SK-N-DZ (cell line): ENCODE measurements at regions not wholly inside any gene's neighbourhood (a gene's known extent, or its start where the extent isn't known, plus 50 kb on each side); places are given as distances from the start of the nearest gene placed in this dataset.
"Not testable (repeated sequence)": the region's sequence is repeated elsewhere in the genome, so short reads cannot be mapped to it uniquely, and the experiment has no call there.

Source experiments
- DNase-seq: peaks from one replicate; pipeline ENCODE4 v3.0.0-alpha.2; 2015; ENCODE audit warnings: low spot score

DNA sequence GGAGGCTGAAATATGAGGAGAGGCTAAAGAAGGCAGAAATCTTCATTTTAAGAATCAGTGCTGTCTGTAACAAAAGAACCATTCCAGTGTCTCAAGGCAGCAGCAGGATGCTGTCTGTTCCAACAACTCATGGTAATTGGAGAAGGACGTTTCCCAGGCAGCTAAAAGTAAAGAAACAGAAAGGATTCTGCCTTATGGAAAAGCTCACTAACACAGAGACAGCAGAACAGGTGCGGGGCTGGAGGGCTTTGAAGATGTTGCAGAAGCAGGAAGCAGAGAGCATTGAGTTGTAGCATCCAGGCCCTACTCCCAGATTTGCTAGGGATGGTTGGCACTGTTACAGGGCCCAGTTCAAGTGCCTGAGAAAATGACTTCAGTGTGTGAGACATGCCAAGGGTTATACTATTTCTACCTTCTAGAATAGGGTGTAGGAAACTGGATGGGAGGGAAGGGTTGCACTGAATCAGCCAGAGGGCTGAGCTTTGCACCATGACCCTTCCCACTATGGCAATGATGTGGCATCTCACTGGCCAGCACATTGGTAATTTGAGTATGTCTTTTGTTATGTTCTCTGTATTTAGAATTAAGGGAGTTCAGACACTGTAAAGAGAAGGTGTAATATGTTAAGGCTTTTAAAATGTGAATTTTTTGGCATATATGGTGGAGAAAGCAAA, 160.0 kb upstream of the FBXO33 start:
- DNase-seq, result no peak

DNA sequence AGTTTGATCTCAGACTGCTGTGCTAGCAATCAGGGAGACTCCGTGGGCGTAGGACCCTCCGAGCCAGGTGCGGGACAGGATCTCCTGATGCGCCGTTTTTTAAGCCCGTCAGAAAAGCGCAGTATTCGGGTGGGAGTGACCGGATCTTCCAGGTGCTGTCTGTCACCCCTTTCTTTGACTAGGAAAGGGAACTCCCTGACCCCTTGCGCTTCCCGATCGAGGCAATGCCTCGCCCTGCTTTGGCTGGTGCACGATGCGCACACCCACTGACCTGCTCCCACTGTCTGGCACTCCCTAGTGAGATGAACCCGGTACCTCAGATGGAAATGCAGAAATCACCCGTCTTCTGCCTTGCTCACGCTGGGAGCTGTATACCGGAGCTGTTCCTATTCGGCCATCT, 157.6 kb upstream of the FBXO33 start:
- DNase-seq, result peak; percentile 13

DNA sequence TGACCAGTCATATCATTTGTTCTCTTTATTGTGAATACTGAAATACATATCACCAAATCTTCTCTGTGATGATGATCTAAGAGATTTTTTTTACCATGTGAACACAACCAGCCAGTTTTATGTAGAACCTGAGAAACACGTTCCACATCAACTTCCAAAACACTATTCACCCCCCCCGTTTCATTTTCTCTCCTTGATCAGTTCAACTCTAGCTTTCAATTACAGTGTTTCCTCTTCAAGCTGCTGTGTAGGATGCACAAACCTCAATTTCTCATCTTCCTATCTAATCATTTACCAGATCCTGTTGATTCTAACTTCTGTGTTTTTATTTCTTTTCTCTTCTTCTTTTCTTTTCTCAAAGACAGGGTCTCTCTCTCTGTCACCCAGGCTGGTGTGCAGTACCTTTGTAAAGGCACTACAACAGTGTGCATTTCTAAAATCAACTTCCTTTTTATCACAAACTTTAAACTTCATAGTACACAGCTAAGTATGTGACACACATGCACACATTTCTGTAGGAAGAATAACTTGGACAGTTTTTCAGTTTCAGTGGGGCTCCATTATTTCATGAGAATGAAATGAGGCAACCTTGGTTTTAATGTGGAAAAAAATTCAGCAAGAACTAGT, 149.9 kb upstream of the FBXO33 start:
- DNase-seq, result no peak

DNA sequence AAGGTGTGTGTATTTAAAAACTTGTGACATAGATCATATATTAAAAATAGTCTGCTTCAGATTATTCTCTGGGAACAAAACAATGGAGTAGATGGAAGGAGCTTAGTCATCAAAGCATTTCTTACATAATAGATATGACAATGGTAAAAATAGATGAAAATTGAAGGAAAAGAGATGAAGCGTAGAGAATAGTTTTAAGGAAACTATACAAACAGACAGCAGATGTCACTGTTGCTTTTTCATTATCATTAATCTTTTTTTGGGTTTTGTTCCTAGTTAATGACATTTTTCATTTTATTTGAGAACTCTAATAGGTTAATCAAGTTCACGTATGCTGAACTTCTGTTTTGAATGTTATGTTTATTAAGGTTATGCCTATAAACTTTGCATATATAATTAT, 149.2 kb upstream of the FBXO33 start:
- no peak for DNase-seq

DNA sequence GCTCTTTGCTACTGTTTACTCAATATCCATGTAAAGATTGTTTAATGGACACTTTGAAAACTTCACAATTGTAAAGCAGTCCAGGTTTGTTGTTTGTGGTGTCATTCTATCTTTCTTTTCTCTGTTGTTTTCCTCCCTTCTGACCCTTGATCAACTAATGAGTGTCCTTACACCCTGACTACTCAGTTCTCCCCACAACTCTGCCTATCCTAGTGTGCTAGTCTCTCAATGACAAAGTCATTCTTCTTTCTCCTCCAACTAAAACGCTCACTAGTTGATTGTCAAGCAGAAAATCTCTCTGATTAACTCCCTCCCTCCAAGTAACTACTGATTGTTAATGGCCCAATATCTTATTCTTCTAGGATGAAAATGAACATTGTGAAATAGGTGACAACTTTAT, 148.5 kb upstream of the FBXO33 start:
- DNase-seq, result no peak

DNA sequence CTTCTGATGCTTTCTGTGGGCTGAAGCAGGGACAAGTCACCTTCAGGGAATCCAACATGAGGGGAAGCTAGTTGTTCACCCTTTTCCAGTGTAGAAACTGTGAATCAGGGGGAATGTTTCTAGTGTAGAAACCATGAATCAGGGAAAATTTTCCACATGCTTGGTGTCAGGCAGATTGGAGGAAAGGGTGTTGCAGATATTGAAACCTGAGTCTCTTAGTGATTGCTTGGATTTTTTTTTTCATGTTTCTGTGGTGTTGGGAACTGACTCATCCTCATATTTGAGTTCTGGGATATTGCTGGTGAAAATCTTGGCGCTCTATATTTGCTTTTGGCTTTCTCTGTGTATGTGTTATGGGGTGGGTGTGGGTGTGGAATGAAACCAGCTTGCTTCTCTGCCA, 144.5 kb upstream of the FBXO33 start:
- no peak for DNase-seq

DNA sequence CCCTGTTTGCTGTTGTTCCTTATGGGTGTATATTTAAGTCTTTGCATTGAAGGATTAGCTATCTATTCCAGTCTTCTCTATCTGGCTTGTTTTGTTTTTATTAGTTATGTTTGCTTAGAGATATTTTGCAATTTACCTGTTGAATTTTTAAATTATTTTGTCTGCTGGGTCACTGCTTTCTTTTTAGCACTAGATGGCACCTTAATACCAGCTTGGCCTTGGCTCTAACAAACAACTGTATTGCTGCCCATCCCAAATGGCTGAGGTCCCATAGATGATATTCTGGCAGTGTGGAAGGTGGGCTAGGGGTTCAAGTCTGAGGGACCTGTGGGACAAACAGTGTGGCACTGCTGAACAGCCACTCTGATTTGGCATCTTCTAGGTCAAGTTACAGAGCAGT, 144.0 kb upstream of the FBXO33 start:
- DNase-seq, result no peak

DNA sequence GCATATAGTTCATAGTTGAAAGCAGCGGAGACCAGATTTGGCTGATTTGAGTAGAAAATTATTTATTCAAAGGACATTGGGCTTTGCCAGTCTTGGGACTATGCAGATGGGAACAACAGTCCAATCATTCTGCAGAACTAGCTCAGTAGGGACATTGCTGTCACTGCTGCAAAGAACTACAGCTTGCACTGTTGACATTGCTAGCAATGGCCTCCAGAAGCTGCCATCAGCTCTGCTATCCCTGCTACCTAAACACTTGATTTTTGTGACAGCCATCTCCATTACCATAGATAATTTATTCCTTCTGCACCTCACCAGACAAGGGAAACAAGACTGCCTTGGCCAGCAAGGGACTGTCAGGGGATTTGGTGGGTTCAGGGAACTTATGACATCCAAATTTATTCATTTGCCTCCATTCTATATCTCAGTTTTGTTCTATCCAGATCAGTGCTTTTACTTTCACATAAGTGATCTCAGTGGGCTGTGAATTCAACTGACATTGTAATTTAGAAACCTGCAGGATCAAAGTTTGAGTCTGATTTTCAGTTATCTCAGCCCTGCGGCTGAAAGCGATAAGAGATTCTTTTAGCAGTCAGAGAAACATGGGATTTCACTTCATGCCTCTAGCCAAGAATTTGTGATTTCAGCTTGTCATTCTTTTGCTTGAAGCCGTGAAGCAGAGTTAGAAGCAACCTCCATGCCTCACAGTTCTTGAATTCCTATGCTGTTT, 136.7 kb upstream of the FBXO33 start:
- DNase-seq, result no peak

DNA sequence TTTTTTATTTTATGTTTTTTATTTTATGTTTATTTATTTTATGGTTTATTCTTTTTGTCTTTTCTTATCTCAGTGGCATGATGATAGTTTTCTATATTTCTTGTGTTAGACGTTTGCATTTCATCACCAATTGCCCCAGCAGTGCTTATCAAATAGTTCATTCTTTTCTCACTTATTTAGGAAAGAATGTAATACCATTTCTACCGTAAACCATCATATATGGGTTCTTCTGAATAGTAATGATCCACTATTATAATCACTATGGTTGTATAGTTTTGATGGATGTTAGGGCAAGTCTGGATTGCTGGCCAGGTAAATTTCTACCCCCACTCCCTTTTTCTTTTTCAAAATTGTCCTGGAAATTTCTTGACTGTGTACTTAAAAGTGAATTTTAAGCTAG, 134.6 kb upstream of the FBXO33 start:
- DNase-seq, result no peak

DNA sequence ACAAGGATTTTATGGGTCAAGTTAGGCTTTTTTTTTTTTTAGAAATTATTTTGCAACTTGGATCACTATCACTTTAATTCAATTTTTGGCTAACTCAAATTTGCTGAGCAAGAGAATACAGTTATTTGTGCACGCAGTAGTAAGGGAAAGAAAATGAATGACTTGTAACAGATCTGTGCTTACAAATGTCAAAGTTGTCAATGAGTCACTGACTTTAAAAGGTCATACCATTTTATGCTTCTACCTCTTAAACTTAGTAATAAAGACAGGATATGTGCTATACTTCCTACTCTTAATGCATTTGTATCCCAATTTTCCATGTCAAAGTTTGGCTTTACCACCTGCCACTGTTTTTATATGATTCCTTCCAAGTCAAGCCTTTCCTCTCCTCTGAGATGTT, 131.1 kb upstream of the FBXO33 start:
- no peak for DNase-seq

DNA sequence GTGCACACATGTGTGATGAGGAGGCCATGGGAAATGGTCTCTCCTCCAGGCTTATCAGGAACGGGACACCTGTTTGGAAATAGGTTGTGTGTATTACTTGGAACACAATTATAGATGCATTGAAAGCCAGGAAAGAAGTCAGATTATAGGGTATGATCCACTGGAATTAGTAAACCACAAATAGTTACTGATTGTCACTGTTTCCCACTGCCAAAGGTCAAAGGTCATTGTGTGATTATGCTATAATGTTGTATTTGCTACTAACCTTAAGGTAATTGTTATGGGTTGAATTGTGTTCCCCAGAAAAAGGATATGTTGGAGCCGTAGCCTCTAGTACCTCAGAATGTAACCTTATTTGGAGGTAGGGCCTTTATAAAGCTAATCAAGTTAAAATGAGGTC, 129.9 kb upstream of the FBXO33 start:
- DNase-seq, result no peak

DNA sequence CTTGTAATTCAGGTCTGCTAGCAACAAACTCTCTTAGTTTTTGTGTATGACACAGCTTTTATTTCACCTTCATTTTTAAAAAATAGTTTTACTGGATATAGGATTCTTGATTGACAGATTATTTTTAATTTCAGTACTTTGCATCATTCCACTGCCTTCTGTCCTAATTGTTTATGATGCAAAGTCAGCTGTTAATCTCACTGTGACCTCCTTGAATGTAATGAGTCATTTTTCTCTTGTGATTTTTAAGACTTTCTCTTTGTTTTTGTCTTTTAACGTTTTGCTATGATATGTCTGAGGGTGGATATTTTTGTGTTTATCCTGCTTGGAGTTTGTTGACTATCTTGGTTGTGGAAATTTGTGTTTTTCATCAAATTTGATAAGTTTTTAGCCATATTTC, 126.3 kb upstream of the FBXO33 start:
- DNase-seq, result no peak

DNA sequence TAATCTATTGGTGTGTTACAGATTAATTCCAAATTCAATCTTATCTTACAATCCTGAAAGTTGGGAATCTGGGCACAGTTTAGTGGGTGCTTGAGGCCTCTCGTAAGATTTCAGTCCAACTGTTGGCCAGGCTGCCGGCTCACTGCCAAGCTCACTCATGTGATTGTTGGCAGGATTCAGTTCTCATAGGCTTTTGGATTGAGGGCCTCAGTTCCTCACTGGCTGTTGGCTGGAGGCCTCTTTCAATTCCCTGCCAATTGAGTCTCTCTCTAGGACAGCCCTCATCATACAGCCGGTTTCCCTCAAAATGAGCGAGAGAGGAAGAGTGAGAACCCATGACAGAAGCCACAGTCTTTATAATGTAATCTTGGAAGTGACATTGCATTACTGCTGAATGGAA, 123.5 kb upstream of the FBXO33 start:
- DNase-seq, result no peak

DNA sequence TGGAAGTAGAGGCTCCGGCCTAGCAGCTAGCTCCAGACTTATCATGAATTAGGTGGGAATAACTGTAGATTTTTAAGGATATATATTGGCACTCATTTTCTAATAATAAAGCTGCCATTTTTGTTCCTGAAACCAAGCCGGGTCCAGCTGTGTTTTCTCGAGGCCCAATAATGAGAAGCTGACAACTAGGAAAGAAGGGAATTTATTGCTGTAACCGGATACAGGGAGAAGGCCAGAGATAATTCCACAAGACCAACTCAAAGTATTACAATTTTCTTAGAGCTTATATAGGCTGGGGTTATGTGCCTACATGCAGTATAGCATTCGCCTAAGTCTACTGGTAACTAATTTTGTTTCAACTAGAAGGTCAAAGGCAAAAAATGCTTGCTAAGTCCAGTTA, 122.3 kb upstream of the FBXO33 start:
- no peak for DNase-seq

DNA sequence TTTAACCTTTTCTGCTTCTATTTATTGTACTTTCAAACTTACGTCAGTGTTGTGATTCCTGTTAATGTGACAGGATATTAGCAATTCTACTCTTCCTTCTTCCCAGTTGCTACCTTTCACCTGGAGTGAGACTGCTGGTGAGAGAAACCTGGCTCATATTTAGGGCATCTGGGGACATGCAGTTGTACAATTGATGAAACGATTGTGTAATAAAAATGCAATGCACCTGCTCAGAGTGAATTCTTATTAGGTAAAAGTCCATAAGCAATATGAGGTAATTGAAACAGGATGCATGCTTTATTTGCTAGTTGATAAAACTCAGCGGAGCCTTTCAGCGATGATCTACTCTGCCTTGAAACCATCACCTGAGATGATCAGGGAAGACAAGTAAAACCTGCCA, 116.1 kb upstream of the FBXO33 start:
- DNase-seq, result peak; percentile 35

DNA sequence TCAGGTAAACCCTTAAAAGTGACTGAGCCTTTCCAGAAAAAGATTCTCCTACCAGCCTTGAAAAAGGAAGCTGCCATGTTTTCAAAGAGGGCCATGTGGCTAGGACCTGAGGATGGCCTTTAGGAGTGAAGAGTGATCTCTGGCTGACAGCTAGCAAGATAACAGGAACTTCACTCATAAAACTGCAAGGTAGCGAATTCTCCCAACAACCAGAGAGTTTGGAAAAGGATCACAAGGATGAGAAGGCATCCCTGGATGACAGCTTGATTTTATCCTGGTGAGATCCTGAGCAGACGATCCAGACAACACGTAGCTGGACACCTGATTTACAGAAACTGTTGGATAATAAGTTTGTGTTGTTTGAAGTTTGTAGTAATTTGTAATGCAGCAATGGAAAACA, 115.6 kb upstream of the FBXO33 start:
- peak; percentile 18 for DNase-seq

DNA sequence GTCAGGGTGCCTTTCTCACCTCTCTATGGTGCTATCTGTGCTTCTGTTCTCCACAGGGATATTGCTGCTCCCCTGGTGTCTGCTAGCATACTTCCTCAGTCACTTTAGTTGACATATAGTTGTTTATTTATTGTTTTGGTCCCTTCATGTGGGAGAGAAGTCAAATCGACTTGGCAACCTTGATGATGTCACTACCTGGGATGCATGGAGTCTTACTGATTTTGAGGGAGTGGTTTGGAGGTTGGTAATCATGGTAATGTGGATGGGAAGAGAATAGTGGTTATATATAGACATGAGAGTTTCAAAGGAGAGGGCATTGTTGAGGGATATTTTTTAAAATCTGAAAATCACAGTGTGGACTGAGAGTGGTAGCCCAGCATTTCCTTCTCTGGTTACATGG, 73.6 kb upstream of the FBXO33 start:
- DNase-seq, result no peak

DNA sequence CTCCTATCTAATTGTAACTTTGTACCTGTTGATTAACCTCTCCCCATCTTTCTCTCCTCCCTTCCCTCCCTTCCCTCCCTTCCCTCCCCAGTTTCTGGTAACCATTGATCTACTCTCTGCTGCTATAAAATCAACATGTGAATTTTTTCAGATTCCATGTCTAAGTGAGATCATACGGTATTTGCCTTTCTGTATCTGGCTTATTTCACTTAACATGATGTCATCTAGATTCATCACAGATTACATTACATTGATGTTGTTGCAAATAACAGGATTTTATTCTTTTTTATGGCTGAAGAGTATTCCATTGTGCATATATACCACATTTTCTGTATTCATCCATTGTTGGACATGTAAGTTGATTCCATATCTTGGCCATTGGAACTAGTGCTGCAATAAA, 68.0 kb upstream of the FBXO33 start:
- no peak for DNase-seq

DNA sequence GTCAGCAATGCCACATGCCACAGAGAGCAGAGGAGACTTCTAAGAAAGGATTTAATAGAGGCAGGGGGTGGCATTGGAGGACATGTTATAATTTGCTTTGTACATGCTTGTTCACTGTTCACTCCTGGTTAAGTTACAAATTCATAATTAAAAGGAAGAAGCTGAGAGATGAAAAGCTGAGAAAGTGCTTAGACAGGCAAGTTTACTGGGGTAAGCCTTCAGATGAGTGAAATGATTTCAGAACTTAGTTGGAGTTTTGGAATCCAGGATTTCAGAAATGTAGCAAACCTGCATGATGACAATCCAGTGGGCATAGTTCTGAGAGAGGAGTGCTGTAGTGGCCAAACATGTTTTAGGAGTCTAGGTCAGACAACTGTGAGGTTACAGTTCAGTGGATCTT, 67.3 kb upstream of the FBXO33 start:
- DNase-seq, result no peak

DNA sequence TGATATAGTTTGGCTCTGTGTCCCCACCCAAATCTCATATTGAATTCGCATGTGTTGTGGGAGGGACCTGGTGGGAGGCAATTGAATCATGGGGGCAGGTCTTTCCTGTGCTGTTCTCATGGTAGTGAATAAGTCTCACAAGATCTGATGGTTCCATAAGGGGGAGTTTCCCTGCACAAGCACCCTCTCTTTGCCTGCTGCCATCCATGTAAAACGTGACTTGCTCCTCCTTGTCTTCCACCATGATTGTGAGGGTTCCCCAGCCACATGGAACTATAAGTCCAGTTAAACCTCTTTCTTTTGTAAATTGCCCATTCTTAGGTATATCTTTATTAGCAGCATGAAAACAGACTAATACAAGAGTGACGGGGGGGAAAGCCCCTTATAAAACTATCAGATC, 65.4 kb upstream of the FBXO33 start:
- DNase-seq, result not testable (repeated sequence)

DNA sequence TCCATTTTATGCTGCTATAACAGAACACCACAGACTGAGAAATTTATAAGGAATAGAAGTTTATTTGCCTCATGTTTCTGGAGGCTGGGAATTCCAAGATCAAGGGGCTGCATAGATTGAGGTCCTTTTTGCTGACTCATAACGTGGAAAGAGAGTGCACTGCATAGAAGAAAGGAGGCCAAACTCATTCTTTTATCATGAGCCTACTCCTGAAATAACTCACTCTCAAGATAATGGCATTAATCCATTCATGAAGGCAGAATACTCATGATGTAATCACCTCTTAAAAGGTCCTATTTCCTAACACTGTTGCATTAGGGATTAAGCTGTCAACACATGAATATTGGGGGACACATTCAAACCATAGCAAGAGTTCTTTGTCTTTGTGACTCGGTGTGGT, 60.0 kb upstream of the FBXO33 start:
- DNase-seq, result no peak

DNA sequence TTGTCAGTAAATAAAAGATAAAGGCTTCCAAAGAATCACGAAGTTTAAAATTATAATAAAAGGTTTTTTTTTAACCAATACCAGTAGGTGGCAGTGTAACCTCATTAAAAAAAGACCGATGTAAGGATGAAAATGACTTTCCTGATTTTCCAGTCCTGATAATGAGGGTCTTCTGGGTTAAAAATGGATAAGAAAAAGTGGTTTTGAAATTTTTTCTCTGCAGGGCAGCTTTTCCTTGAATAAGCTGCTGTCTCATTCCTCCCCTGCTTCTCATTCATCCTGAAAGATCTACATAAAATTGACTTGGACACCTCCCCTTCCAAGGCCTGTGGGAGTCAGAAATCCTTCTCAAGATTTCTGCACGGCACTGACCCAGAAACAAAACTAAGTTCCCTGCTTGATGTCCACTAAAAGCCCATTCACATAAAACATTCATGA, 58.9 kb upstream of the FBXO33 start:
- DNase-seq, result peak; percentile 55

DNA sequence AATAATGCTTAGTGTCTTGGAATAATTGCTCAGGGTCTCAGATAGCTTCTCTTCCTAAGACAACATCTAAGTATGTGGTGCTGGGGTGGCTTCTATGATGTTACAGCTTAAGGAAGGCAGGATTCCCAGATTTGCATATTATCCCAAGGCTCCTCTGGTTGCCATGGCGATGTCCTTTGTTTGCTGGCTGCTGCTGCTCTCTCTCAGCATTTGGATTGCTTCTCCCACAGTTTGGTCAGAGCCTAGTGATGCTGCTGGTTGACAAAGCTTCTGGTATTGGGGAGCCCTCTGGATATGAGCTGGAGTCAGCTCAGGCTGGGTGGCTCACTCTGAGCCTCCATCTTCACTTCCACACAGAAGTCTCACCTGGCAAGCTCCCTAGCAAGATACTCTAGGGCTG, 56.4 kb upstream of the FBXO33 start:
- DNase-seq, result no peak
